Sigmoid colon (tissue), 6 donors: ENCODE measurements at regions not wholly inside any gene's neighbourhood (a gene's known extent, or its start where the extent isn't known, plus 50 kb on each side); places are given as distances from the start of the nearest gene placed in this dataset.

Source experiments
- DNase-seq: peaks from one replicate; pipeline ENCODE4 v3.0.0-alpha.2; 2019
- H3K27ac ChIP-seq, 4 donors: fragments of 200-600 bp; sonication (generic); one replicate each; pipeline ENCODE4 v1.5.1; 2016 to 2019; ENCODE audit warnings: mild to moderate bottlenecking in 1 of 4
- H3K27me3 ChIP-seq, 3 donors: fragments of 200-600 bp; sonication (generic); one replicate each; pipeline ENCODE4 v1.5.1; 2019; ENCODE audit warnings: mild to moderate bottlenecking in 1 of 3
- H3K36me3 ChIP-seq, 4 donors: fragments of 200-600 bp; sonication (generic); one replicate each; pipeline ENCODE4 v1.5.1; 2016 to 2019
- H3K4me1 ChIP-seq, 4 donors: fragments of 200-600 bp; sonication (generic); one replicate each; pipeline ENCODE4 v1.5.1; 2017 to 2019
- H3K4me3 ChIP-seq, 4 donors: fragments of 200-600 bp; sonication (generic); one replicate each; pipeline ENCODE4 v1.5.1; 2017 to 2019; ENCODE audit warnings: mild to moderate bottlenecking in 2 of 4, moderate library complexity in 1 of 4
- H3K9me3 ChIP-seq, 4 donors: fragments of 200-600 bp in 3 of 4; sonication (generic) in 3 of 4; one replicate each; pipeline versions ENCODE4 v1.5.1 to v1.6.1; 2013 to 2019
- CTCF ChIP-seq, 4 experiments: fragments of 450-650 bp in 3 of 4; fragments of 200-600 bp in 1 of 4; IDR thresholded peaks; one replicate each; pipeline ENCODE4 v1.5.1; 2016 to 2019; ENCODE audit warnings: antibody characterized with exemption in 4 of 4, mild to moderate bottlenecking in 3 of 4, moderate library complexity in 2 of 4
- EP300 ChIP-seq, 4 donors: sonication (generic); formaldehyde crosslinking; IDR thresholded peaks; one replicate each; pipeline ENCODE4 v1.6.1; 2017; ENCODE audit warnings: antibody characterized with exemption in 4 of 4
- POLR2A ChIP-seq, 2 donors: fragments of 450-650 bp; IDR thresholded peaks; one replicate each; pipeline ENCODE4 v1.6.1; 2016; ENCODE audit warnings: antibody characterized with exemption in 2 of 2, mild to moderate bottlenecking in 2 of 2, moderate library complexity in 2 of 2
- POLR2AphosphoS5 ChIP-seq, 4 donors: sonication (generic); formaldehyde crosslinking; IDR thresholded peaks; one replicate each; pipeline ENCODE4 v1.6.1; 2017; ENCODE audit warnings: antibody characterized with exemption in 4 of 4
- WGBS, 2 donors: extraction: QIAGEN DNeasy Blood & Tissue Kit; methylation state at CpG; one replicate each; pipeline ENCODE4 v1.1.7; 2013; 5-methylcytosine and 5-hydroxymethylcytosine counted together
- intact Hi-C: fragments of 100-400 bp; cut with DNase I; formaldehyde crosslinking; loops from one replicate; pipeline ENCODE4 v1.15.1; 2023
- donor health status: healthy with polysubstance abuse.
- donor health status: healthy.

DNA sequence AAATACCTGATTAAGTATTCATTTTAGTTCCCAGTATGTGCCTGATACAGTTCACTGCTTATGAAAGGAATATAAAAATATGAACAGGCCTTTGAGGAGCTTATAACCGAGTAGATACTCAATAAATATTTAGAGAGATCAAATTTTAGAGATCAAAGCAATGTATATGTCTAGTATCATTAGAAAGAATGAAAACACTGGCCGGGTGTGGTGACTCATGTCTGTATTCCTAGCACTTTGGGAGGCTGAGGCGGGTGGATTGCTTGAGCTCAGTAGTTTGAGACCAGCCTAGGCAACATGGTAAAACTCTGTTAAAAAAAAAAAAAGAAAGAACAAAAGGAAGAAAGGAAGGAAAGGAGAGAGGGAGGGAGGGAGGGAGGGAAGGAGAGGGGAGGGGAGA is 113.2 kb upstream of the EEA1 start:
- 10 to 51% methylated on average over 3 of the region's 3 CpGs for WGBS, 2 donors
- TF ChIP-seq CTCF (IDR thresholded peaks at IDR 0.05), result no peak
- no peak for TF ChIP-seq POLR2A (IDR thresholded peaks at IDR 0.05)
- TF ChIP-seq POLR2AphosphoS5 (IDR thresholded peaks at IDR 0.05), result no peak
- TF ChIP-seq EP300 (IDR thresholded peaks at IDR 0.05), result no peak
- Histone ChIP-seq H3K27ac (peak overlapping the region in 2 of 4 donors; percentile 31 to 59), H3K9me3 (no peaks in the 10 kb centered on the region), H3K27me3 (no peaks in the 10 kb centered on the region), H3K4me3 (no peak overlapping the region), H3K36me3 (no peaks in the 10 kb centered on the region), H3K4me1 (peaks cover 0 to 9% (median 7%) of the 10 kb centered on the region in 4 donors)
- no peak for DNase-seq
- intact Hi-C loops, result no loop called here

GRCh38 chr12:93042684-93043083 is 113.6 kb upstream of the EEA1 start:
- H3K27me3 ChIP-seq, result no peaks in the 10 kb centered on the region
- TF ChIP-seq EP300 (IDR thresholded peaks at IDR 0.05), result no peak
- TF ChIP-seq CTCF (IDR thresholded peaks at IDR 0.05), result no peak
- no peak for TF ChIP-seq POLR2AphosphoS5 (IDR thresholded peaks at IDR 0.05)
- no peak for TF ChIP-seq POLR2A (IDR thresholded peaks at IDR 0.05)
- DNase-seq, result no peak
- H3K4me3 ChIP-seq, result no peak overlapping the region
- peak overlapping the region in 2 of 4 donors; percentile 31 to 59 for H3K27ac ChIP-seq
- 21 to 55% methylated on average over 6 of the region's 6 CpGs for WGBS, 2 donors
- H3K9me3 ChIP-seq, result no peaks in the 10 kb centered on the region
- no peaks in the 10 kb centered on the region for H3K36me3 ChIP-seq
- intact Hi-C loops, result no loop called here
- peaks cover 0 to 9% (median 7%) of the 10 kb centered on the region in 4 donors for H3K4me1 ChIP-seq

DNA sequence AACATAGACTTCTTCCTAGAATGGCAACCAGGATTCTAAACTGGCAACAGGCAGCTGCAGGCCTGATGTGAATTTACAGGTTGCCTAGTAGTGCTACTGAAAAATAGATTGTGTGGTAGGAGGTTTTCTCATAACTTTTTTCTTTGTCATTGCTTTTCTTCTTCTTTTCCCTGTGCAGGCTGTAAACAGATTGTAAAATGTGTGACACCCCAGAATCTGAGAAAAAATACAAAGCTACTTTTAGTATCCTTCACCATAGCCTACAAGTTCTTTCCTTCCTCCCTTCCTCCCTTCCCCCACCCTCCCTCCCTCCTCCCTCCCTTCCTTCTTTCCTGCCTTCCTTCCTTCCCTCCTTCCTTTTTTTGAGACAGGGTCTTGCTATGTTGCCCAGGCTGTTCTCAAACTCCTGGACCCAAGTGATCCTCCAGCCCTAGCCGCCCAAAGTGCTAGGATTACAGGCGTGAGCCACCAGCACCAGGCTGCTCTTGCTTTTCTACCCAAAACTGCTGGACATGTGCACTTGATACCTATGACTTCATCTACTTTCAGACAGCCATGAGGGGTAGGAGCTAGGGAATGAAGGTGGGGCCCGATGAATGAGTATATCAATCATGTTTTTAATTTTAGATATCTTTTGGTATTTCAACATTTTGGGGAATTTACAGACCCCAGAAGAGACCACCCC is 114.2 kb upstream of the EEA1 start:
- H3K36me3 ChIP-seq, result no peaks in the 10 kb centered on the region
- peaks cover 0 to 9% (median 7%) of the 10 kb centered on the region in 4 donors for H3K4me1 ChIP-seq
- no peaks in the 10 kb centered on the region for H3K9me3 ChIP-seq
- no peaks in the 10 kb centered on the region for H3K27me3 ChIP-seq
- 94 to 95% methylated on average over 3 of the region's 3 CpGs for WGBS, 2 donors
- H3K4me3 ChIP-seq, result no peak overlapping the region
- no peak for DNase-seq
- peak overlapping the region in 2 of 4 donors; percentile 31 to 59 for H3K27ac ChIP-seq
- intact Hi-C loops, result no loop called here
- TF ChIP-seq POLR2AphosphoS5 (IDR thresholded peaks at IDR 0.05) (no peak), CTCF (IDR thresholded peaks at IDR 0.05) (no peak), POLR2A (IDR thresholded peaks at IDR 0.05) (no peak), EP300 (IDR thresholded peaks at IDR 0.05) (no peak)

- H3K36me3 ChIP-seq, result no peaks in the 10 kb centered on the region
- H3K27me3 ChIP-seq, result no peaks in the 10 kb centered on the region
- TF ChIP-seq POLR2A (IDR thresholded peaks at IDR 0.05) (no peak), EP300 (IDR thresholded peaks at IDR 0.05) (no peak), POLR2AphosphoS5 (IDR thresholded peaks at IDR 0.05) (no peak), CTCF (IDR thresholded peaks at IDR 0.05) (no peak)
- no peak overlapping the region for H3K27ac ChIP-seq
- H3K4me3 ChIP-seq, result no peak overlapping the region
- DNase-seq, result no peak
- H3K4me1 ChIP-seq, result peaks cover 0 to 9% (median 7%) of the 10 kb centered on the region in 4 donors
- intact Hi-C loops, result no loop called here
- WGBS, 2 donors, result 89 to 91% methylated on average over 3 of the region's 3 CpGs
- H3K9me3 ChIP-seq, result no peaks in the 10 kb centered on the region
These were observed 114.7 kb upstream of the EEA1 start for GRCh38 chr12:93043877-93044209.

GRCh38 chr12:93047118-93047517 is 118.0 kb upstream of the EEA1 start:
- Histone ChIP-seq H3K36me3 (no peaks in the 10 kb centered on the region), H3K27ac (no peak overlapping the region), H3K9me3 (no peaks in the 10 kb centered on the region), H3K4me3 (no peak overlapping the region), H3K4me1 (peaks cover 0 to 17% (median 7%) of the 10 kb centered on the region in 4 donors), H3K27me3 (no peaks in the 10 kb centered on the region)
- DNase-seq, result no peak
- WGBS, 2 donors, result 94 to 97% methylated on average over 1 of the region's 1 CpG
- no peak for TF ChIP-seq POLR2A (IDR thresholded peaks at IDR 0.05)
- intact Hi-C loops, result no loop called here
